ENCODE measurements at regions not wholly inside any gene's neighbourhood (a gene's known extent, or its start where the extent isn't known, plus 50 kb on each side); places are given as distances from the start of the nearest gene placed in this dataset.

DNA sequence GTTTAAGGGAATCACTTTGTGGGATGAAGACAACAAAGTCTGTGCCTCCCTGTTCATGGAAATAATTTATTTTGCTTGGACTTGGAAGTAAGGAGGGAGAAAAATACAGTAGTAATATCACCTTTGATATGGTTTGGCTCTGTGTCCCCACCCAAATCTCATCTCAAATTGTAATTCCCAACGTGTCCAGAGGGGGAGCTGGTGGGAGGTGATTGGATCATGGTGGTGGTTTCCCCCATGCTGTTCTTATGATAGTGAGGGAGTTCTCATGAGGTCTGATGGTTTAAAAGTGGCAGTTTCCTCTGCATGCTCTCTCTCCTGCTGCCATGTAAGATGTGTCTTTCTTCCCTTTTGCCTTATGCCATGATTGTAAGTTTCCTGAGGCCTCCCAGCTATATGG, 460.7 kb downstream of the NOVA1 start (continued):
- TF ChIP-seq, protein P1, sequence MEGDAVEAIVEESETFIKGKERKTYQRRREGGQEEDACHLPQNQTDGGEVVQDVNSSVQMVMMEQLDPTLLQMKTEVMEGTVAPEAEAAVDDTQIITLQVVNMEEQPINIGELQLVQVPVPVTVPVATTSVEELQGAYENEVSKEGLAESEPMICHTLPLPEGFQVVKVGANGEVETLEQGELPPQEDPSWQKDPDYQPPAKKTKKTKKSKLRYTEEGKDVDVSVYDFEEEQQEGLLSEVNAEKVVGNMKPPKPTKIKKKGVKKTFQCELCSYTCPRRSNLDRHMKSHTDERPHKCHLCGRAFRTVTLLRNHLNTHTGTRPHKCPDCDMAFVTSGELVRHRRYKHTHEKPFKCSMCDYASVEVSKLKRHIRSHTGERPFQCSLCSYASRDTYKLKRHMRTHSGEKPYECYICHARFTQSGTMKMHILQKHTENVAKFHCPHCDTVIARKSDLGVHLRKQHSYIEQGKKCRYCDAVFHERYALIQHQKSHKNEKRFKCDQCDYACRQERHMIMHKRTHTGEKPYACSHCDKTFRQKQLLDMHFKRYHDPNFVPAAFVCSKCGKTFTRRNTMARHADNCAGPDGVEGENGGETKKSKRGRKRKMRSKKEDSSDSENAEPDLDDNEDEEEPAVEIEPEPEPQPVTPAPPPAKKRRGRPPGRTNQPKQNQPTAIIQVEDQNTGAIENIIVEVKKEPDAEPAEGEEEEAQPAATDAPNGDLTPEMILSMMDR (IDR thresholded peaks at IDR 0.05 in 2 of 3, conservative IDR thresholded peaks at IDR 0.05 in 1 of 3; ENCODE audit: insufficient read depth in 2 of 3, low read depth in 1 of 3, low read length in 3 of 3), result 0 out of 6 replicates have a peak, but pooled peaks of 1 of the 3 experiments have one; percentile 15

DNA sequence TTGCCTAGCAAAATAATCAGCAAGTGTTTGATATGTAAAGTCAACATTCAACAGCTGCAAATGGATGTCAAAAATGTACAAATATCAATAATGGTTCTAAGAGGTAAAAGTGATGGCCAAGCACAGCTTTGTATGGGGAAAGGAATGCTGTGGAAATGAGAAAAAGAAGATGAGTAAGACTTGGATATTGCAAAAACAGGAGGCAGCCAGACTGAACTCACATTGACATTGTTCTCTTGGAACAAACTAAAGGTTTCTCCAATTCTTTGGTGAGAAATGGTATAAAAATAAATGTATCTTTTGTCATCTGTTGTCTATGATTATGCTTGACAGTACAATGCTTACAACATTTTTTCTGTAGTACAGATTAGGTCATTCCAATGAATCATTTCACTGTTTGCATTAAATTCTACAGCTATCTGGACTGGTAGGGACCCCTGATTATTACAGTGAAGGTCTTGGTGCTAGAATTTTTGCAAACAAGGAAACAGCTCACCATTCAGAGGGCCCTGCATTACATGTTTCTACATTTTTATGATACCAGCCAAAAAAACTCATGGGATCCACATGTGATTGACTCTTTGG, 465.7 kb downstream of the NOVA1 start:
- Histone ChIP-seq H3K4me3 (no peak overlapping the region), H3K9ac (ENCODE audit: insufficient read depth in 1 of 2, low read depth in 2 of 2, low read length in 2 of 2) (no peak overlapping the region), H4K20me1 (replicated peaks; ENCODE audit: control insufficient read depth, insufficient read depth, low read length) (no peaks in the 10 kb centered on the region), H3K27me3 (ENCODE audit: control insufficient read depth in 2 of 2, insufficient read depth in 2 of 2, low read length in 2 of 2) (no peaks in the 10 kb centered on the region), H2AFZ (ENCODE audit: low read depth, low read length) (no peak overlapping the region), H3K9me1 (ENCODE audit: control insufficient read depth, insufficient read depth, low read length) (no peaks in the 10 kb centered on the region), H3K4me1 (replicated peaks in 1 of 2; ENCODE audit: control insufficient read depth in 2 of 2, insufficient read depth in 2 of 2, low read length in 2 of 2) (no peaks in the 10 kb centered on the region), H3K79me2 (ENCODE audit: control insufficient read depth, insufficient read depth, low read length) (no peaks in the 10 kb centered on the region), H3K4me2 (ENCODE audit: insufficient read depth, low read length) (no peak overlapping the region), H3K27ac (ENCODE audit: extremely low read depth, low read depth, low read length) (no peak overlapping the region), H3K36me3 (ENCODE audit: control insufficient read depth, insufficient read depth, low read length) (no peaks in the 10 kb centered on the region), H3K9me3 (replicated peaks; ENCODE audit: control insufficient read depth, insufficient read depth, low read depth, low read length) (no peaks in the 10 kb centered on the region)
- in situ Hi-C loops (cut with MboI) (no loop called here), intact Hi-C loops (cut with micrococcal nuclease) (no loop called here)
- no peak for FAIRE-seq
- POLR2A ChIA-PET, result no interaction called here
- BruUV-seq (replicated peaks), result no TSS peak
- CTCF ChIA-PET (ENCODE audit: low intra/inter-chr PET ratio), result no interaction called here
- ATAC-seq, result no peak
- TF ChIP-seq KHSRP (IDR thresholded peaks at IDR 0.05) (no peak), FOSL1 (tag; conservative IDR thresholded peaks at IDR 0.05) (no peak), ELF2 (CRISPR knock-in tag; IDR thresholded peaks at IDR 0.05) (no peak), NFYB (IDR thresholded peaks at IDR 0.05; ENCODE audit: extremely low read depth, insufficient read length) (no peak)
- TF ChIP-seq, protein P2, sequence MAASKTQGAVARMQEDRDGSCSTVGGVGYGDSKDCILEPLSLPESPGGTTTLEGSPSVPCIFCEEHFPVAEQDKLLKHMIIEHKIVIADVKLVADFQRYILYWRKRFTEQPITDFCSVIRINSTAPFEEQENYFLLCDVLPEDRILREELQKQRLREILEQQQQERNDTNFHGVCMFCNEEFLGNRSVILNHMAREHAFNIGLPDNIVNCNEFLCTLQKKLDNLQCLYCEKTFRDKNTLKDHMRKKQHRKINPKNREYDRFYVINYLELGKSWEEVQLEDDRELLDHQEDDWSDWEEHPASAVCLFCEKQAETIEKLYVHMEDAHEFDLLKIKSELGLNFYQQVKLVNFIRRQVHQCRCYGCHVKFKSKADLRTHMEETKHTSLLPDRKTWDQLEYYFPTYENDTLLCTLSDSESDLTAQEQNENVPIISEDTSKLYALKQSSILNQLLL (CRISPR knock-in tag; IDR thresholded peaks at IDR 0.05; ENCODE audit: borderline replicate concordance), result no peak
- DNase-seq (ENCODE audit: extremely low read depth in 1 of 4, low spot score in 3 of 4), result no peak

Data from K562 (cell line).